OCI-LY3 (cell line): ENCODE measurements at regions not wholly inside any gene's neighbourhood (a gene's known extent, or its start where the extent isn't known, plus 50 kb on each side); places are given as distances from the start of the nearest gene placed in this dataset.

Experiments used
- EZH2phosphoT487 ChIP-seq: fragments of 200-600 bp; shearing (Covaris generic); IDR thresholded peaks from 2 replicates; pipeline ENCODE4 v1.6.1; 2018; ENCODE audit warnings: antibody characterized with exemption, mixed run types, low read depth
- TF ChIP-seq, protein P1 (sequence below): fragments of 200-600, 300-600 bp; sonication (generic); IDR thresholded peaks from 2 replicates; pipeline ENCODE4 v1.5.1; 2014; ENCODE audit warnings: antibody characterized with exemption, low read length, low read depth

DNA sequence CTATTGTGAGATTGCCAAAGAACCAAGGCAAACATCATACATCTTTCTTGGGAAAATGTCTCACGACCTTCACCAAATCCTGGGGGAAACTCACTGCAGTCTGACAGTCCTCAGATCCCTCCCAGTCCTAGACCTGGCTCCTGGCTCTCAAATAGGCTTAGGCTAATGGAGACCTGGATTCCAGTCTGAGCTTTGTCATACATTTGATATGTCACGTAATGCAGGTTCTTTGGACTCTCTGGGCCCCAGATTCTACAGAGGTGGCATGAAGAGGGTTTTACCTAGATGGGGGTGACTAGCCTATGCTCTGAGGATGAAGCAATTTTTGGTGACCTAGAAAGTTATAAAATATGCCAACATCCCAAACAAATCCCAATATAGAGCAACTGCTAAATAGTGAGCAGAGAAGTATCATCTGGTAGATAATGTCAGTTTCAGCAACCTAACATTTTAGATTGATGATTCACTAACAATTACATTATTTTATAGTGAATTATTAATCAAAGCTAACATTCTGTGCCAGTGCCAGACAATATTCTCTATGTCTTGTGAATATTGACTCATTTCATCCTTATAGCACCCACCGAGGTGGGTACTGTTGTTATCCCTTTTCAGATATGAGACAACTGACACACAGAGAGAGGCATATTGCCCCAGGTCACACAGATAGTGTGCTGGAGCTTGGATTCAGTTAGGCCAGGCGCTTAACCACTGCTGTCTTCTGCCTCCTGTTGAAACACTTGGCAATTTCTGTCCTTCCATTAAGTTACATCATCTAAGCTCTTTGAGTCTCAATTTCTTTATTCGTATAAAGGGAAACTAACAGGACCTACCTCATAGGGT is 195.4 kb upstream of the MAMLD1 start:
- TF ChIP-seq, protein P1, sequence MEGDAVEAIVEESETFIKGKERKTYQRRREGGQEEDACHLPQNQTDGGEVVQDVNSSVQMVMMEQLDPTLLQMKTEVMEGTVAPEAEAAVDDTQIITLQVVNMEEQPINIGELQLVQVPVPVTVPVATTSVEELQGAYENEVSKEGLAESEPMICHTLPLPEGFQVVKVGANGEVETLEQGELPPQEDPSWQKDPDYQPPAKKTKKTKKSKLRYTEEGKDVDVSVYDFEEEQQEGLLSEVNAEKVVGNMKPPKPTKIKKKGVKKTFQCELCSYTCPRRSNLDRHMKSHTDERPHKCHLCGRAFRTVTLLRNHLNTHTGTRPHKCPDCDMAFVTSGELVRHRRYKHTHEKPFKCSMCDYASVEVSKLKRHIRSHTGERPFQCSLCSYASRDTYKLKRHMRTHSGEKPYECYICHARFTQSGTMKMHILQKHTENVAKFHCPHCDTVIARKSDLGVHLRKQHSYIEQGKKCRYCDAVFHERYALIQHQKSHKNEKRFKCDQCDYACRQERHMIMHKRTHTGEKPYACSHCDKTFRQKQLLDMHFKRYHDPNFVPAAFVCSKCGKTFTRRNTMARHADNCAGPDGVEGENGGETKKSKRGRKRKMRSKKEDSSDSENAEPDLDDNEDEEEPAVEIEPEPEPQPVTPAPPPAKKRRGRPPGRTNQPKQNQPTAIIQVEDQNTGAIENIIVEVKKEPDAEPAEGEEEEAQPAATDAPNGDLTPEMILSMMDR = no peak
- TF ChIP-seq EZH2phosphoT487 = no peak
